HG03520 (cell line): ENCODE measurements at regions not wholly inside any gene's neighbourhood (a gene's known extent, or its start where the extent isn't known, plus 50 kb on each side); places are given as distances from the start of the nearest gene placed in this dataset.

ENCODE experiments used
- ATAC-seq: cut with Tn5 transposase; IDR thresholded peaks from one replicate; pipeline ENCODE4 v1.9.1; 2021; ENCODE audit warnings: mild to moderate bottlenecking, moderate library complexity; ENCODE audit not compliant: unreplicated experiment

GRCh38 chr20:52515877-52516276, 324.3 kb upstream of the ZFP64 start:
- ATAC-seq: no peak

DNA sequence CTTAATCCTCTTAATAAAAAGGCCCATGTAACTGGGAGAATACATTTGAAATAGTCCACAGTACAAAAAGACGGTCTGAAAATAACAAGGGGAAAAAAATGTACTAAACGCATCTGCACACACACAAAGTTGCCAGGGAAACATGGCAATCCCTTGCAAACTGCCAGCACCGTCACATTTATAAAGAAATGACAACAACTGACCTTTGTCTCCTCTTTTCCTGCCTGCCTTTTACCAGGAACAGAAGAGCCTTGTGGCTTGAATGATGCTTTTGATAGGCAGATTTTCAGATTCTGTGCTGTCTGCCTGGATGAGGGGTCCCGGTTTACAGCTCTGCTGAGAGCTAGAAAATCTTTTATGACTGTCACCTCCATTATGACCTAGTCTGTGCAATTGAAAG, 308.6 kb upstream of the ZFP64 start:
- ATAC-seq: no peak

DNA sequence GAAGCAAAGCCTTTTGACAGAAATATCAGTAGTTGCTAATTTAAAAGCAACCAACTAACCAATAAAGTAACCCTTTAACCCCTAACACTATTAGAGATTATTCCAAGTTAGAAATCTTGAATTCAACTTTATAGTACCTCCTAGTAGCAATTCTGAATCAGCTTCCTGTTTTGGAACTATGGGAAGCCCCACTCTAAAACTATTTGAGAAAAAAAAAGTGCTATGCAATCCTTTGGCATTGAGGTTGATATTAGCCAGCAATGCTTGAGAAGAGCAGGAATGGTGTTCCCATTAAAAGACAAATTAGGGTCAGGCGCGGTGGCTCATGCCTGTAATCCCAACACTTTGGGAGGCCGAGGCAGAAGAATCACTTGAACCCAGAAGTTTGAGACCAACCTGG, 306.2 kb upstream of the ZFP64 start:
- ATAC-seq: no peak

DNA sequence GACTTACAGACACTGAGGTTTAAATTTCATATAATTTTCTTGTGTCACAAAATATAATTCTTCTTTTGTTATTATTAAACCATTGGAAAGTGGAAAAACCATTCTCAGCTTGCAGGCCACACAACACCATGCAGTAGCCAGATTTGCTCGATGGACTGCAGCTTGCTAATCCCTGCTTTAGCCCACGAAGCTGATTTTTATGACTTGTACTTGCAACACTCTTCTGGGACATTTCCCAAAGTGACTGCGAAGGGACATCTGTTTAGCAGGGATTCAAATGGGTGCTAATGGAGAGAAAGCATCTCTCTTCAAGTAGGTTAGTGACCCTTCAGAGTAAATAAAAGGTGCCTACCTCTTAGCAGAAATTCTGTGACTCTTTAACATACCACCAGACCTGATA, 304.6 kb upstream of the ZFP64 start:
- no peak for ATAC-seq

DNA sequence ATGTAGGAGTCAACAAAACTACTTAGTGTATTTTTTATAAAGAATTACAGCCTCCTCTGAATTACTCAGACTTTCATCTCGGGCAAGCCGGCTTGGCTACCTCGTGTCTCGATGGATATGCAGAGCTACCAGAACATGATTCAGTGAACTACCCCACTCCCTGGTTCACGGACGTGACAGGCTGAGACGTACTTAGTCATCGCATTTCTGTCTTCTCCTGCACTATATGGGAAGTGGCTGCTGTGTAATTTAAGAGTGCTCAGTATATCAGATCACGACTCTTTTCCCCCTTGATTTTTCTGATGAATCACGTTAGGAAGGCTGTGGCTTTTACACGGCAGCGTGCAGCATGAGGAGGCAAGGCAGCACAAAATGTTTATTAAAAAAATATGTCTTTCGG, 302.7 kb upstream of the ZFP64 start:
- no peak for ATAC-seq

GRCh38 chr20:52493171-52493721, 301.7 kb upstream of the ZFP64 start:
- ATAC-seq: no peak

GRCh38 chr20:52490711-52491430, 299.3 kb upstream of the ZFP64 start:
- ATAC-seq: no peak

DNA sequence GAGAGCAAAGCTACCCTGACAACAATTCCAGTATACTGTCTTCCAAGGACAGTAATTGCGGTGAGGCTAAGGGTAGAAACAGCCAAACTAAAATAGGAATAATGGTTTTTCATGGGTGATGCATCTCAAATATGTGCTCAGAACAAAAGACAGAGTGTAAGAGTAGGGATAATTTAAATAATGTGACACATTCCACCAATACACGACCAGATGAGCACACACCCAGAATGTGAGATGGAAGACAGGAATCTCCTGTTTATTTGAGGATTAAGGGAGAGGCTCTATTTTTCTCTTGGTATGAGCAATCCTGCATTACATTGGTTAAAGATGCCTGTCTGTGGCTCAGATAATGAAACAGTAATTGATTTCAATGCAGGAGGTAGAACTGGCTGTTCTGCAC, 292.9 kb upstream of the ZFP64 start:
- no peak for ATAC-seq

DNA sequence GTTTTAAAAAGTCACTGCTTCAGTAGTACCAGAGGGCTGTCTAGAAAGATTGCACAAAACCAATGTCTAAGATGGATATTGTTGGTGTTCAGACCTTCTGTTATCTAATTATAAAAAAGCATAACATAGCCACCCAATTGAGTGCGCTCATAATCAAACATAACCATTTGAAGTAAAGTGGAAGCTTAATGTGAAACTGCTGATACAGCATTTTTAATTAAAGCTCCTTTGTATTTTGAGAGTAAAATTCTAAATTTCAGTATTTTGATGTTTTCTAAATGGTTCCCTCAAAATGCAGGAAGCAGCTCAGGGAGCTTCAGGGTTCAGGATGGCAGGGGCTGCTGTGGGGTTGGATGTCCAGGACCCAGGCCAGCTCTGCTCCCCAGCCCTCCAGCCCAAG, 291.8 kb upstream of the ZFP64 start:
- no peak for ATAC-seq

GRCh38 chr20:52482044-52482443, 290.5 kb upstream of the ZFP64 start:
- ATAC-seq: no peak

GRCh38 chr20:52481443-52481842, 289.9 kb upstream of the ZFP64 start:
- no peak for ATAC-seq

GRCh38 chr20:52476074-52476750, 284.6 kb upstream of the ZFP64 start:
- no peak for ATAC-seq

GRCh38 chr20:52473186-52473585, 281.6 kb upstream of the ZFP64 start:
- ATAC-seq: no peak

DNA sequence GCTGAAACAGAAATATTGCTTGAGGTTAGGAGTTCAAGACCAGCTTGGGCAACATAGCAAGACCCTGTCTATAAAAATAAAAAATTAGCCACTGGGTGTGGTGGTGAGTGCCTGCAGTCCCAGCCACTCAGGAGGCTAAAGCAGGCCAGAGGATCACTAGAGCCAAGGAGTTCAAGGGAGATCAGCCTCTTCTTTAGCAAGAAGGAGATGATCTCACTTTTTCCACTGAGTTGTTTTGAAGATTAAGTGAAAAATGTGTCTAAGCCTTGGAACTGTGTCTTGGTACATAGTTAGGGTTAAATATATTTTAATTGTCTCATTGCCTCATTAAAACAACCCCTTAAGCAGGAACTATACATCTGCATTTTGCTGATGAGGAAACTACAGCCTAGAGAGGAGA, 279.0 kb upstream of the ZFP64 start:
- ATAC-seq: no peak

- ATAC-seq: no peak
Measured at GRCh38 chr20:52469128-52469527, 277.5 kb upstream of the ZFP64 start.

GRCh38 chr20:52465991-52466390, 274.4 kb upstream of the ZFP64 start:
- no peak for ATAC-seq

DNA sequence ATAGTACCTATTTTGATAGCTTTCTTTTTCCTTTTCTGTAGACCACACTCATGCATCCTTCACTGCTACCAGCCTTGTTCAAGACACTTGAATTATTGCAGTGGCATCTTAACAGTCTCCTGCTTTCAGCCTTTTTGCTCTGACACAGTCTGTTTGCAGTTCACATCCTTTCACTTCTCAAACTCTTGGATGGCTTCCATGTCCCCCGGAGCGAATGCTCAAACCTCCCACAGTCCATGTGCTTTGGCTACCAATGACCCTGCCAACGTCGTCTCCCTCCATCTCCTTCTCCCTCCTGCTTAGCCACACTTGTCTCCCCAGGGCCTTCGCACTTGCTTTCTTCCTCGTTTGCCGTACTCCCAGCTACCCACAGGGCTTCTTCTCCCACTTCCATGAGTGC, 270.0 kb upstream of the ZFP64 start:
- no peak for ATAC-seq

DNA sequence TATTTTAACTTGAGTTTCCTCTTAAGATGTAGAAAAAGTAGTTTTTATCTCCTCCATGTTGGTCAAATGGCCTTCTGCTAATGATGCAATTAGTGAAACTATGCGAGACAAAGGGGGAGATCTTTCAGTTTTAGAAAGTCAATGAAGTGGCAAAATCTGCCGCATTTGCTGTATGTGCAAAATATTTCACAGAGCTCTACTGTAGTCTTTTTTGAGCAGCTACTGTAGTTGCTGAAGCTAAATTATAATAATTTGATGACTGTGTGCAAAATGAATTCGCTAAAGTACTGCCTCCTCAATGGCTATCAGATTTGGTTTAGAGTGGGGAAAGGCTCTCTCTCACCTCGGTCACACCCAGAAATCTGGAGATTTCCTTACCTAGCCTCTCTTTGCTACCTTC, 267.6 kb upstream of the ZFP64 start:
- ATAC-seq: no peak

DNA sequence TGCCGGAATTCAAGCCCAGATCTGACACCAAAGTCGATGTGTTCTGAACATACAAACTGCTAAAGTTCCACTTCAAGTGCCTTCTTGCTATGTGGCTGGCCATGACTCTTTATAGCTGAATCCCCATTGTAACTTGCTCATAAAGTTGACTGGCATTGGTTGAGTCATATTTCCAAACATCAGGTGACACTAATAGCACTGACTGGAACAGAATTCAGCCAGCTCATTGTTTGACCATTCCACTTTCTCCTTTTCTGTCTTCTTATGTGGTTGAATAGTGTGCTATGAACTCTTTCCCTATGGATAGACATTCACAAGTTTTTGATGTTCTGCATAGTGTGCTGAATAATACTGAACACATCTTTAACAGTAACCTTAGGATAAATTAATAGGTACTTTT, 266.2 kb upstream of the ZFP64 start:
- ATAC-seq: no peak

- no peak for ATAC-seq
Measured at GRCh38 chr20:52454660-52455059, 263.1 kb upstream of the ZFP64 start.

GRCh38 chr20:52448513-52449232, 257.1 kb upstream of the ZFP64 start:
- no peak for ATAC-seq

DNA sequence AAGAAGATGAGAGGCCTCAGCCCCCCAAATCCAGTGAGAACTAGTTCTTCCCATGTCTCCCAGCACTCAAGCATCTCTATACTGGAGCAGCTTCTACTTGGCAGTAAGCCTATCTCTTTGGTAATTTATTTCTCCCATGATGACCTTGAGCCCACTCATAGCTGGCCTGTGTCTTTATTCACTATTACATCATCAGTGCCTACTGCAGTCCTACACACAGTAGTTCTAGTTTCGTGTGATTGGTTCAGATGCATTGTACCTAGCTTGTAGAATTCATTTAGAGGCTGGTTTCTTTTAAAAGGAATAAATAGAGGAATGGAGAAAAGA, 255.6 kb upstream of the ZFP64 start:
- ATAC-seq: no peak
